Stimulated activated CD8-positive, alpha-beta memory T cell treated with anti-CD3 and anti-CD28 coated beads, Interleukin-2, amount 100 ng/mL, for 48 hours (primary cell): ENCODE measurements at regions not wholly inside any gene's neighbourhood (a gene's known extent, or its start where the extent isn't known, plus 50 kb on each side); places are given as distances from the start of the nearest gene placed in this dataset.

Experiments used
- DNase-seq, 2 donors: peaks; one replicate each; pipeline ENCODE4 v3.0.0-alpha.2; 2020; ENCODE audit warnings: low read depth in 2 of 2

GRCh38 chr11:111444040-111444439, 65.0 kb upstream of the POU2AF1 start:
- no peak for DNase-seq

- no peak for DNase-seq
Observed at GRCh38 chr11:111443640-111444039, 64.6 kb upstream of the POU2AF1 start.

DNA sequence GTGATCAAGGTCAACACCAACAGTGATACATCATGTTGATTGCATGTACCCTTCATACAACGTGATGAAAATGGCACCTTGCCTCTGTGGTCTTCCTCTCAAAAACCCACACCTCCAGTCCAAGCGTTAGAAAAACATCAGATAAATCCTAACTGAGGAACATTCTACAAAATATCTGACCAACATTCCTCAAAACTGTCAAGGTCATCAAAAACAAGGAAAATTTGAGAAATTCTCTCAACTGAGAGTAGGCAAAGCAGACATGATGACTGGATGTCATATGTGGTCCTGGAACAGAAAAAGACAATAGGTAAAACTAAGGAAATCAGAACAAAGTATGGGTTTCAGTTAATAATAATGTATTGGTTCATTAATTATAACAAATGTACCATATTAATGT, 64.0 kb upstream of the POU2AF1 start:
- DNase-seq, result no peak

DNA sequence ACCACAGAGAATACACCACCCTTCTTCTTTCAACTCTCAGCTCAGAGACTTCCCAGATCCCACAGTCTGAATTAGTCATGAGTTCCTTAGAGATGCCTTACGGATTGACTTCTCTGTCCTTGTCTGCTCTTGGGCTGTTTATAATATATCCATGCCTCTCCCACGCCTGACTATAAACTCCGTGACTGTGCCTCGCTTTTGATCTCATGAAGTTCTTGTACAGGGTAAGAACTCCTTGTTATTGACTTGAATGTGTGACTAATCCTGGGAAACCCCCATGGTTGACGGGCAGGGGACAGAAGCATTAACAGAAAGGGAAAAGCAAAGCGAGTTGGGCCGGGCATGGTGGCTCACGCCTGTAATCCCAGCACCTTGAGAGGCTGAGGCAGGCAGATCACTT, 62.4 kb upstream of the POU2AF1 start:
- no peak for DNase-seq

- DNase-seq, result no peak
Observed at GRCh38 chr11:111440416-111441205, 61.5 kb upstream of the POU2AF1 start.

GRCh38 chr11:111439901-111440300, 60.8 kb upstream of the POU2AF1 start:
- no peak for DNase-seq

DNA sequence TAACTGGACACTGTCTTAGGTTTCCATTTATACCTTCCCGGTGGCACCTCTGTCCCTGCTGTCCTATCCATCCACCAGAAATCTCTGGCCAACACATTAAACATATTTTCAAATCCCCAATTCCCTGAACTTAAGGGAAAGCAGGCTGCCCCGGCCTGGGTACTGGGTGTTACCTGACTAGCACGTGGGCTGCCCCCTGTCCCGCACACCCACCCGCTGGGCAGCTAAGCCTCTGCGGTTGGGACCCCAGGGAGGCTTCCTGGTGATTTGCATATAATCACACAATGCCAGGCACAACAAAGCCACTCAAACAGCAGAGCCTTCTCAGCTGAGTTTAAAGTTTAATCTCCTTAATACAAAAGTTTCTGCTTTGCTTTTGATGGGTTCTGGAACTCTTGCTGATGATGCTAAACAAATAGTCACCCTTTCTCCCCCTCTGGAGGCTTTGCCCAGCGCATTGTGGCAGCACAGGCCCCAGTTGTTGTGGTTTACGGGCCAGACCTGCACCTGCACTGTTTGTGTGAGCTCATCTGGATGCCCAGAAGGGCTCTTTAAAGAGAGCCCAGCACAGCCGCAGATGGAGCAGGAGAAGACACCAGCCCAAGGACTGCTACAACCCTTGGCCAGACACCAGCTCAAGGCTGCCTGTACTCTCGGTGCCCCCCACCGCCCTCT, 59.9 kb upstream of the POU2AF1 start:
- no peak for DNase-seq

GRCh38 chr11:111438168-111438567, 59.1 kb upstream of the POU2AF1 start:
- no peak for DNase-seq

- no peak for DNase-seq
Observed at GRCh38 chr11:111435046-111435698, 56.1 kb upstream of the POU2AF1 start.

- peak; percentile 37 to 62 for DNase-seq
Observed at GRCh38 chr11:111429066-111429506, 50.0 kb upstream of the POU2AF1 start.
